GM23248 (cell line): ENCODE measurements at regions not wholly inside any gene's neighbourhood (a gene's known extent, or its start where the extent isn't known, plus 50 kb on each side); places are given as distances from the start of the nearest gene placed in this dataset.

Experiments used
- DNase-seq: peaks from one replicate; pipeline ENCODE4 v3.0.0-alpha.2; 2015
- H2AFZ ChIP-seq: fragments of 200-600 bp; sonication (generic); 2 replicates; pipeline ENCODE4 v1.6.1; 2016; ENCODE audit warnings: antibody characterized with exemption
- H3F3A ChIP-seq: fragments of 200-600 bp; sonication (generic); 2 replicates; pipeline ENCODE4 v1.6.1; 2016; ENCODE audit warnings: mild to moderate bottlenecking, antibody characterized with exemption, mixed run types; ENCODE audit not compliant: insufficient read depth
- H3K27ac ChIP-seq: fragments of 200-600 bp; sonication (generic); 2 replicates; pipeline ENCODE4 v1.5.1; 2016; ENCODE audit warnings: mild to moderate bottlenecking
- H3K27me3 ChIP-seq: fragments of 200-600 bp; sonication (generic); replicated peaks from 2 replicates; pipeline ENCODE4 v1.6.1; 2016; ENCODE audit warnings: mild to moderate bottlenecking; ENCODE audit not compliant: insufficient read depth
- H3K36me3 ChIP-seq: fragments of 200-600 bp; sonication (generic); 2 replicates; pipeline ENCODE4 v1.6.1; 2016; ENCODE audit warnings: low read depth, mild to moderate bottlenecking
- H3K4me1 ChIP-seq: fragments of 200-600 bp; sonication (generic); 2 replicates; pipeline ENCODE4 v1.6.1; 2016; ENCODE audit warnings: mild to moderate bottlenecking; ENCODE audit not compliant: insufficient read depth
- H3K4me2 ChIP-seq: fragments of 200-600 bp; sonication (generic); one replicate; pipeline ENCODE4 v1.6.1; 2016; ENCODE audit warnings: mild to moderate bottlenecking; ENCODE audit not compliant: unreplicated experiment
- H3K4me3 ChIP-seq: fragments of 200-600 bp; sonication (generic); 2 replicates; pipeline ENCODE4 v1.5.1; 2016; ENCODE audit warnings: mild to moderate bottlenecking
- H3K79me2 ChIP-seq: fragments of 200-600 bp; sonication (generic); 2 replicates; pipeline ENCODE4 v1.6.1; 2016; ENCODE audit warnings: mild to moderate bottlenecking; ENCODE audit not compliant: insufficient read depth
- H3K9ac ChIP-seq: fragments of 200-600 bp; sonication (generic); 2 replicates; pipeline ENCODE4 v1.6.1; 2016; ENCODE audit warnings: mild to moderate bottlenecking
- H3K9me2 ChIP-seq: fragments of 200-600 bp; sonication (generic); 2 replicates; pipeline ENCODE4 v1.6.1; 2016; ENCODE audit warnings: mixed run types, mild to moderate bottlenecking, moderate library complexity; ENCODE audit not compliant: insufficient read depth
- H3K9me3 ChIP-seq: fragments of 200-600 bp; sonication (generic); one replicate; pipeline ENCODE4 v1.6.1; 2017; ENCODE audit warnings: low read depth
- H4K20me1 ChIP-seq: fragments of 200-600 bp; sonication (generic); 2 replicates; pipeline ENCODE4 v1.6.0; 2016; ENCODE audit not compliant: insufficient read depth
- EZH2 ChIP-seq: fragments of 200-600 bp; sonication (generic); IDR thresholded peaks from 2 replicates; pipeline ENCODE4 v1.6.1; 2018; ENCODE audit warnings: antibody characterized with exemption, mild to moderate bottlenecking; ENCODE audit not compliant: insufficient read depth, poor library complexity, severe bottlenecking
- EZH2phosphoT487 ChIP-seq: fragments of 200-600 bp; sonication (generic); IDR thresholded peaks from 2 replicates; pipeline ENCODE4 v1.6.1; 2018; ENCODE audit warnings: antibody characterized with exemption, moderate library complexity, mild to moderate bottlenecking, low read depth; ENCODE audit not compliant: insufficient read depth
- WGBS, 2 experiments: methylation state at CpG; one replicate each; pipeline ENCODE4 v1.1.6; 2015 to 2017; ENCODE audit warnings: low lambda C conversion rate in 2 of 2, low coverage in 1 of 2; ENCODE audit errors: missing lambda C conversion rate in 2 of 2; 5-methylcytosine and 5-hydroxymethylcytosine counted together
- in situ Hi-C: fragments of 300-500 bp; cut with MboI; formaldehyde crosslinking; loops from 2 replicates; pipeline ENCODE4 v1.15.0; 2020

- Histone ChIP-seq H3K9ac (no peak overlapping the region), H3K36me3 (no peaks in the 10 kb centered on the region), H3K9me3 (no peaks in the 10 kb centered on the region), H2AFZ (no peak overlapping the region), H3K9me2 (no peaks in the 10 kb centered on the region), H3K79me2 (no peaks in the 10 kb centered on the region), H3K27me3 (no peaks in the 10 kb centered on the region), H3F3A (no peaks in the 10 kb centered on the region; the same call in 1 of the 2 replicates), H3K4me2 (no peak overlapping the region), H3K4me1 (peaks cover 6% of the 10 kb centered on the region; the same call in 1 of the 2 replicates), H3K4me3 (no peak overlapping the region), H4K20me1 (no peaks in the 10 kb centered on the region), H3K27ac (no peak overlapping the region)
- in situ Hi-C loops, result no loop called here
- no peak for DNase-seq
- whole genome bisulfite sequencing, 2 experiments, result 95 to 96% methylated on average over 1 of the region's 1 CpG
- TF ChIP-seq EZH2phosphoT487, result no peak
- no peak for TF ChIP-seq EZH2
Observed at GRCh38 chr6:82083646-82084045, 163.9 kb downstream of the IBTK start.

GRCh38 chr6:82080767-82081166 is 166.8 kb downstream of the IBTK start:
- Histone ChIP-seq H3K9me2 (no peaks in the 10 kb centered on the region), H2AFZ (no peak overlapping the region), H4K20me1 (no peaks in the 10 kb centered on the region), H3K27ac (no peak overlapping the region), H3K27me3 (no peaks in the 10 kb centered on the region), H3K9ac (no peak overlapping the region), H3K79me2 (no peaks in the 10 kb centered on the region), H3F3A (peaks cover 4% of the 10 kb centered on the region), H3K4me2 (no peak overlapping the region), H3K4me3 (no peak overlapping the region), H3K4me1 (peaks cover 15% of the 10 kb centered on the region), H3K36me3 (no peaks in the 10 kb centered on the region), H3K9me3 (no peaks in the 10 kb centered on the region)
- in situ Hi-C loops, result no loop called here
- no peak for DNase-seq
- WGBS, 2 experiments, result 63 to 69% methylated on average over 1 of the region's 1 CpG
- TF ChIP-seq EZH2phosphoT487 (no peak), EZH2 (no peak)

- no peak overlapping the region for H3K27ac ChIP-seq
- DNase-seq, result peak; percentile 5
- H3K36me3 ChIP-seq, result no peaks in the 10 kb centered on the region
- no peaks in the 10 kb centered on the region for H3K9me2 ChIP-seq
- peaks cover 15% of the 10 kb centered on the region for H3K4me1 ChIP-seq
- H3F3A ChIP-seq, result peaks cover 4% of the 10 kb centered on the region
- no peak overlapping the region for H3K9ac ChIP-seq
- H3K79me2 ChIP-seq, result no peaks in the 10 kb centered on the region
- no peak for TF ChIP-seq EZH2
- no peak for TF ChIP-seq EZH2phosphoT487
- H3K4me2 ChIP-seq, result no peak overlapping the region
- in situ Hi-C loops, result no loop called here
- WGBS, 2 experiments, result 96 to 98% methylated on average over 3 of the region's 3 CpGs
- H3K27me3 ChIP-seq, result no peaks in the 10 kb centered on the region
- no peaks in the 10 kb centered on the region for H4K20me1 ChIP-seq
- no peaks in the 10 kb centered on the region for H3K9me3 ChIP-seq
- H2AFZ ChIP-seq, result no peak overlapping the region
- H3K4me3 ChIP-seq, result no peak overlapping the region
Observed at GRCh38 chr6:82078286-82078908, 169.1 kb downstream of the IBTK start.

- peak overlapping the region; percentile 67 for H2AFZ ChIP-seq
- DNase-seq, result peak; percentile 40
Observed at GRCh38 chr6:82076916-82077315, 170.6 kb downstream of the IBTK start.

More at GRCh38 chr6:82076916-82077315, 170.6 kb downstream of the IBTK start:
- Histone ChIP-seq H3K4me3 (no peak overlapping the region), H4K20me1 (no peaks in the 10 kb centered on the region), H3K9me2 (no peaks in the 10 kb centered on the region), H3K79me2 (no peaks in the 10 kb centered on the region), H3K4me1 (peaks cover 27% of the 10 kb centered on the region), H3F3A (peaks cover 4% of the 10 kb centered on the region), H3K36me3 (no peaks in the 10 kb centered on the region), H3K27ac (no peak overlapping the region), H3K4me2 (peak overlapping the region; percentile 28), H3K27me3 (no peaks in the 10 kb centered on the region), H3K9ac (no peak overlapping the region), H3K9me3 (no peaks in the 10 kb centered on the region)
- in situ Hi-C loops, result no loop called here
- TF ChIP-seq EZH2 (no peak), EZH2phosphoT487 (no peak)
- 40 to 44% methylated on average over 1 of the region's 1 CpG for WGBS, 2 experiments
